ENCODE measurements at regions not wholly inside any gene's neighbourhood (a gene's known extent, or its start where the extent isn't known, plus 50 kb on each side); places are given as distances from the start of the nearest gene placed in this dataset.

DNA sequence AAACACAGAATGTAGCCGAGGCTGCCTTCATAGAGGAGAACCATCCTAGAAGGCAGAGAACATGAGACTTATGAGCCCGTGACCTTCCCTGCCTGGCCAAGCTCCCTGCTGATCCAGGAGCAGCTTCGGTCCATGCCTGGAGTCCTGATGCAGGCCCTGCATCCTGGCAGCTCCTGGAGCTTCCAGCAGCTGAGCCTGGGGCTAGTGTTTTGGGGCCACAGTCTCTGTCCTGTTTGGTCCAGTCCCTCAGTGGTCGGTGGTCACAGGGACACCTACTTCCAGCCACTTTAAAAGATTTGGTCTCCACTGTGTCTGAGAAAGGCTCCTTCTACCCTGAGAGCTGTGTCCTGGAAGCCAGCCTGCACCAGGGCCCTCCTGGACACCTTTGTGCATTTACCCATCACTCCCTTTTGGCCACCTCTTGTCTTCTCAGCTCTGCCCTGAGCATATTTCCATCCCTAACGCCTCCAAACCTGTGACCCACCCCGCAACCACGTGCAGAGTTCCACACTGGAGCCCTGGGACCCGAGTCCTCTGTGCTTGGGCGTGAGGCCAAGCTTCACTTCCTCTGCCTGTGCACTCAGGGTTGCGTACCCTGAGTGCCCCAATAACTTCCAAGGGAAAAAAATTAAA, 315.2 kb upstream of the ZNF32 start:
- H3K4me3 ChIP-seq (ENCODE audit: low read length, poor library complexity, severe bottlenecking): no peak overlapping the region
- no peaks in the 10 kb centered on the region for H3K9me2 ChIP-seq (replicated peaks; ENCODE audit: low read depth, low read length)
- H3K27me3 ChIP-seq (ENCODE audit: insufficient read depth, low read length, poor library complexity, severe bottlenecking): peaks cover 54% of the 10 kb centered on the region
- H4K20me1 ChIP-seq (ENCODE audit: insufficient read depth, low read length, poor library complexity, severe bottlenecking): no peaks in the 10 kb centered on the region
- H3K9me3 ChIP-seq (ENCODE audit: insufficient read depth, low read depth, low read length): no peaks in the 10 kb centered on the region
- H3K79me2 ChIP-seq (ENCODE audit: insufficient read depth, low read length): no peaks in the 10 kb centered on the region
- H3K36me3 ChIP-seq (ENCODE audit: insufficient read depth, low read length): no peaks in the 10 kb centered on the region
- TF ChIP-seq, protein P1, sequence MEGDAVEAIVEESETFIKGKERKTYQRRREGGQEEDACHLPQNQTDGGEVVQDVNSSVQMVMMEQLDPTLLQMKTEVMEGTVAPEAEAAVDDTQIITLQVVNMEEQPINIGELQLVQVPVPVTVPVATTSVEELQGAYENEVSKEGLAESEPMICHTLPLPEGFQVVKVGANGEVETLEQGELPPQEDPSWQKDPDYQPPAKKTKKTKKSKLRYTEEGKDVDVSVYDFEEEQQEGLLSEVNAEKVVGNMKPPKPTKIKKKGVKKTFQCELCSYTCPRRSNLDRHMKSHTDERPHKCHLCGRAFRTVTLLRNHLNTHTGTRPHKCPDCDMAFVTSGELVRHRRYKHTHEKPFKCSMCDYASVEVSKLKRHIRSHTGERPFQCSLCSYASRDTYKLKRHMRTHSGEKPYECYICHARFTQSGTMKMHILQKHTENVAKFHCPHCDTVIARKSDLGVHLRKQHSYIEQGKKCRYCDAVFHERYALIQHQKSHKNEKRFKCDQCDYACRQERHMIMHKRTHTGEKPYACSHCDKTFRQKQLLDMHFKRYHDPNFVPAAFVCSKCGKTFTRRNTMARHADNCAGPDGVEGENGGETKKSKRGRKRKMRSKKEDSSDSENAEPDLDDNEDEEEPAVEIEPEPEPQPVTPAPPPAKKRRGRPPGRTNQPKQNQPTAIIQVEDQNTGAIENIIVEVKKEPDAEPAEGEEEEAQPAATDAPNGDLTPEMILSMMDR (conservative IDR thresholded peaks at IDR 0.05; ENCODE audit: low read length): no peak
- TF ChIP-seq EZH2phosphoT487 (IDR thresholded peaks at IDR 0.05; ENCODE audit: borderline replicate concordance): no peak
- H2AFZ ChIP-seq (ENCODE audit: low read length): no peak overlapping the region
- H3K4me1 ChIP-seq (ENCODE audit: insufficient read depth, low read length, poor library complexity, severe bottlenecking): peaks cover 7% of the 10 kb centered on the region
- no peak overlapping the region for H3K4me2 ChIP-seq (ENCODE audit: low read depth, low read length, poor library complexity, severe bottlenecking)
- no peak overlapping the region for H3K9ac ChIP-seq (ENCODE audit: low read depth, low read length, poor library complexity, severe bottlenecking)
- no peaks in the 10 kb centered on the region for H3F3A ChIP-seq (ENCODE audit: low read depth)

DNA sequence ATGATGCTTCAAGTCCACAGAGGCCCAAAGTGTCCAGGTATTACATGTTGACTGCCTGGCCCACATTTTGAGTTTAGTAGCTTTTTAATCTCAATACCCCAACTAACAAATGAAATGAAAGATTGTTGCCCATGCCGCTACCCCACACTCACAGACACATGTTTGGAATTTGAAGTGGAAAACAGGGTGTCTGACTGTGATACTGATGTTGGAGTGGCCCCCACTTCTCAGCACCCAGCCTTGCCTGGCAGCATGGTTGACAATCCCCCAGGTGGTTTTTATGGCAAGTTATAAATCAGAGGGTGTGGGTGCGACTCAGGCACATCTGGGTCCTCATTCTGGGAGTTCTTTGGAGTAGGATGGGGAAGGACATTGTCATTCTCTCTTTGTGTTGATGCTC, 314.7 kb upstream of the ZNF32 start:
- no peak overlapping the region for H3K4me2 ChIP-seq (ENCODE audit: low read depth, low read length, poor library complexity, severe bottlenecking)
- no peaks in the 10 kb centered on the region for H3K9me2 ChIP-seq (replicated peaks; ENCODE audit: low read depth, low read length)
- no peaks in the 10 kb centered on the region for H3F3A ChIP-seq (ENCODE audit: low read depth)
- peaks cover 49% of the 10 kb centered on the region for H3K27me3 ChIP-seq (ENCODE audit: insufficient read depth, low read length, poor library complexity, severe bottlenecking)
- H4K20me1 ChIP-seq (ENCODE audit: insufficient read depth, low read length, poor library complexity, severe bottlenecking): no peaks in the 10 kb centered on the region
- no peak overlapping the region for H2AFZ ChIP-seq (ENCODE audit: low read length)
- no peaks in the 10 kb centered on the region for H3K9me3 ChIP-seq (ENCODE audit: insufficient read depth, low read depth, low read length)
- H3K79me2 ChIP-seq (ENCODE audit: insufficient read depth, low read length): no peaks in the 10 kb centered on the region
- TF ChIP-seq EZH2phosphoT487 (IDR thresholded peaks at IDR 0.05; ENCODE audit: borderline replicate concordance): no peak
- TF ChIP-seq, protein P1 (conservative IDR thresholded peaks at IDR 0.05; ENCODE audit: low read length): no peak
- H3K36me3 ChIP-seq (ENCODE audit: insufficient read depth, low read length): no peaks in the 10 kb centered on the region
- H3K4me1 ChIP-seq (ENCODE audit: insufficient read depth, low read length, poor library complexity, severe bottlenecking): peaks cover 7% of the 10 kb centered on the region
- H3K4me3 ChIP-seq (ENCODE audit: low read length, poor library complexity, severe bottlenecking): no peak overlapping the region
- no peak overlapping the region for H3K9ac ChIP-seq (ENCODE audit: low read depth, low read length, poor library complexity, severe bottlenecking)

DNA sequence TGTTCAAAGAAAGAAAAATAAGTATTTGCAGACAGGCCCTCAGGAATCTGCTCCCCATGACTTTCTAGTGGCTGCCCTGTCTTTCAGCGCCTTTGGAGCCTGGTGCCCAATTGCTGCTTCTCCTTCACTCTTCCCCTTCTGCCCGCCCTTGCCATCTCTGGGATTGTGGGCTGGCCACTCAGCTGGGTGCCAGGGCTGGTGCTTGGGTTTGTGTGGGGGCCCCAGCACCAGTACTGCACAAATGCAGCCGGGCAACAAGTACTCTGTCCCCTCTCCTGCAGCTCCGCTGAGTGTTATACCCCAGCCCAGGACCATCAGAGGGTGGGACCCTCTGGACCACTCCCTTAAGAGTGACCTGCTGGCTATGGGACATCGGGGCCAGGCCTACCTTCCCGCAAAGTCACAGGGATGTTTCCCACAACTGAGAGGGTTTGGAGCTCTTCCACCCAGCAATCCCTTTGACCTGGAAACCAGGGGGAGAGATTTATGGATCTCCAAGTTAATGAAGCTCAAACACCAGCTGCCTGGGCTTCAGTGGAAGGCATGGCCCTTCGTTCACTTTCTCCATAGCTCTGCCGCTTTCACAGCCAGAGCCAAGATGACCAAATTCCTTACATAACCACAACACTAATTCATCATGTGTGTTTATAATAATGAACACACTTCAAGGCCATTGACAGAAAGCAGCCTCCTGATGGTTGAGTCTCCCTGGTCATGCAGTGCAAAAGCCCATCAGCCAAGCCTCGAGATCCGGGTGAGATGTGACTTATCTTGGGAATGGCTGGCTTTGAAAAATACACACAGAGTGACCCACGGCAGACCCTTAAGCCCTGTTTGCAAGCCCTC, 313.9 kb upstream of the ZNF32 start:
- Histone ChIP-seq H3K27me3 (ENCODE audit: insufficient read depth, low read length, poor library complexity, severe bottlenecking) (peaks cover 41% of the 10 kb centered on the region), H3K4me2 (ENCODE audit: low read depth, low read length, poor library complexity, severe bottlenecking) (no peak overlapping the region), H4K20me1 (ENCODE audit: insufficient read depth, low read length, poor library complexity, severe bottlenecking) (no peaks in the 10 kb centered on the region), H3K9ac (ENCODE audit: low read depth, low read length, poor library complexity, severe bottlenecking) (no peak overlapping the region), H2AFZ (ENCODE audit: low read length) (no peak overlapping the region), H3F3A (ENCODE audit: low read depth) (no peaks in the 10 kb centered on the region), H3K4me3 (ENCODE audit: low read length, poor library complexity, severe bottlenecking) (no peak overlapping the region), H3K36me3 (ENCODE audit: insufficient read depth, low read length) (no peaks in the 10 kb centered on the region), H3K9me2 (replicated peaks; ENCODE audit: low read depth, low read length) (no peaks in the 10 kb centered on the region), H3K79me2 (ENCODE audit: insufficient read depth, low read length) (no peaks in the 10 kb centered on the region), H3K4me1 (ENCODE audit: insufficient read depth, low read length, poor library complexity, severe bottlenecking) (peaks cover 7% of the 10 kb centered on the region), H3K9me3 (ENCODE audit: insufficient read depth, low read depth, low read length) (no peaks in the 10 kb centered on the region)
- TF ChIP-seq, protein P1 (conservative IDR thresholded peaks at IDR 0.05; ENCODE audit: low read length): no peak
- no peak for TF ChIP-seq EZH2phosphoT487 (IDR thresholded peaks at IDR 0.05; ENCODE audit: borderline replicate concordance)
